ENCODE measurements at regions not wholly inside any gene's neighbourhood (a gene's known extent, or its start where the extent isn't known, plus 50 kb on each side); places are given as distances from the start of the nearest gene placed in this dataset.
"Not testable (repeated sequence)": the region's sequence is repeated elsewhere in the genome, so short reads cannot be mapped to it uniquely, and the experiment has no call there.

GRCh38 chr1:149314921-149315320 lies 159.9 kb upstream of the NBPF19 start:
- not testable (repeated sequence) for TF ChIP-seq CTCF, POLR2A (IDR thresholded peaks at IDR 0.05)

All from uterus (tissue), 2 donors.